GM10266 (cell line): ENCODE measurements at regions not wholly inside any gene's neighbourhood (a gene's known extent, or its start where the extent isn't known, plus 50 kb on each side); places are given as distances from the start of the nearest gene placed in this dataset.
"Not testable (repeated sequence)": the region's sequence is repeated elsewhere in the genome, so short reads cannot be mapped to it uniquely, and the experiment has no call there.

ENCODE experiments used
- DNase-seq: peaks from one replicate; pipeline ENCODE4 v3.0.0; 2012; ENCODE audit errors: extremely low spot score
- CTCF ChIP-seq: IDR thresholded peaks from 2 replicates; pipeline ENCODE4 v1.5.1; 2012; ENCODE audit warnings: mild to moderate bottlenecking, low read depth; ENCODE audit not compliant: control insufficient read depth, insufficient read depth; ENCODE audit errors: missing control alignments

- no peak for TF ChIP-seq CTCF
- DNase-seq = no peak
Observed at GRCh38 chr12:131570596-131570995, 140.3 kb upstream of the SFSWAP start.

- TF ChIP-seq CTCF = no peak
Observed at GRCh38 chr12:131571827-131572226, 139.1 kb upstream of the SFSWAP start.

GRCh38 chr12:131572626-131573025, 138.3 kb upstream of the SFSWAP start:
- no peak for DNase-seq
- TF ChIP-seq CTCF = no peak

More at GRCh38 chr12:131571827-131572226, 139.1 kb upstream of the SFSWAP start:
- no peak for DNase-seq

- no peak for DNase-seq
- TF ChIP-seq CTCF = no peak
Observed at GRCh38 chr12:131573631-131574394, 137.1 kb upstream of the SFSWAP start.

- TF ChIP-seq CTCF = no peak
- no peak for DNase-seq
Observed at GRCh38 chr12:131574395-131574771, 136.5 kb upstream of the SFSWAP start.

GRCh38 chr12:131575371-131575770, 135.5 kb upstream of the SFSWAP start:
- TF ChIP-seq CTCF = no peak
- DNase-seq = no peak

GRCh38 chr12:131576734-131577133, 134.2 kb upstream of the SFSWAP start:
- not testable (repeated sequence) for DNase-seq

GRCh38 chr12:131577766-131578165, 133.1 kb upstream of the SFSWAP start:
- TF ChIP-seq CTCF = no peak
- DNase-seq = no peak
